GM12864 (cell line): ENCODE measurements at regions not wholly inside any gene's neighbourhood (a gene's known extent, or its start where the extent isn't known, plus 50 kb on each side); places are given as distances from the start of the nearest gene placed in this dataset.

Source experiments
- DNase-seq: peaks from one replicate; pipeline ENCODE4 v3.0.0-alpha.2; 2011; ENCODE audit warnings: low read depth
- H3K4me3 ChIP-seq: 2 replicates; pipeline ENCODE4 v1.5.1; 2011; ENCODE audit warnings: mild to moderate bottlenecking, low read depth, low read length, control low read depth
- CTCF ChIP-seq: IDR thresholded peaks from 2 replicates; pipeline ENCODE4 v1.5.1; 2011; ENCODE audit warnings: low read depth, mild to moderate bottlenecking, moderate library complexity, low read length, control low read depth, inconsistent platforms; ENCODE audit errors: missing control alignments

GRCh38 chr7:85828614-85829013 lies 641.8 kb upstream of the SEMA3D start:
- no peak for DNase-seq
- no peak overlapping the region for H3K4me3 ChIP-seq
- no peak for TF ChIP-seq CTCF

GRCh38 chr7:85823396-85824080 lies 636.7 kb upstream of the SEMA3D start:
- DNase-seq: no peak
- TF ChIP-seq CTCF: no peak

GRCh38 chr7:85821926-85822325 lies 635.1 kb upstream of the SEMA3D start:
- DNase-seq: no peak
- H3K4me3 ChIP-seq: no peak overlapping the region
- no peak for TF ChIP-seq CTCF

More at GRCh38 chr7:85823396-85824080, 636.7 kb upstream of the SEMA3D start:
- H3K4me3 ChIP-seq: no peak overlapping the region

- TF ChIP-seq CTCF: no peak
- no peak overlapping the region for H3K4me3 ChIP-seq
- DNase-seq: no peak
Measured at GRCh38 chr7:85820702-85821443, 634.0 kb upstream of the SEMA3D start.

GRCh38 chr7:85815526-85815925 lies 628.7 kb upstream of the SEMA3D start:
- no peak overlapping the region for H3K4me3 ChIP-seq
- no peak for TF ChIP-seq CTCF
- no peak for DNase-seq

- peak; percentile 42 for TF ChIP-seq CTCF
- no peak overlapping the region for H3K4me3 ChIP-seq
- DNase-seq: no peak
Measured at GRCh38 chr7:85806321-85806720, 619.5 kb upstream of the SEMA3D start.
